SK-N-MC (cell line): ENCODE measurements at regions not wholly inside any gene's neighbourhood (a gene's known extent, or its start where the extent isn't known, plus 50 kb on each side); places are given as distances from the start of the nearest gene placed in this dataset.

Source experiments
- DNase-seq: peaks from one replicate; pipeline ENCODE4 v3.0.0-alpha.2; 2011; ENCODE audit warnings: low read depth, low spot score
- H3K27ac ChIP-seq: fragments of 200-600 bp; sonication (generic); 2 replicates; pipeline ENCODE4 v1.5.1; 2016; ENCODE audit warnings: mixed run types
- H3K36me3 ChIP-seq: fragments of 200-600 bp; sonication (generic); 2 replicates; pipeline ENCODE4 v1.6.1; 2017; ENCODE audit warnings: antibody characterized with exemption, low read length, mixed read lengths; ENCODE audit not compliant: insufficient read depth
- H3K4me3 ChIP-seq: fragments of 200-600 bp; sonication (generic); 2 replicates; pipeline ENCODE4 v1.5.1; 2016
- H3K9ac ChIP-seq: fragments of 200-600 bp; sonication (generic); 2 replicates; pipeline ENCODE4 v1.8.0; 2017; ENCODE audit warnings: mixed run types, mixed read lengths; ENCODE audit not compliant: insufficient read length
- H3K9me3 ChIP-seq: fragments of 200-600 bp; sonication (generic); 2 replicates; pipeline ENCODE4 v1.6.1; 2017; ENCODE audit warnings: low read depth, mild to moderate bottlenecking, antibody characterized with exemption, low read length, moderate library complexity, mixed read lengths
- EZH2 ChIP-seq: fragments of 200-600 bp; sonication (generic); IDR thresholded peaks from one replicate; pipeline ENCODE4 v1.6.1; 2017; ENCODE audit warnings: antibody characterized with exemption
- FOXP2 ChIP-seq: optimal IDR thresholded peaks from 2 replicates; pipeline ENCODE3; 2011; ENCODE audit warnings: mild to moderate bottlenecking, moderate library complexity; ENCODE audit not compliant: insufficient read depth; ENCODE audit errors: extremely low read length, control extremely low read depth
- POLR2AphosphoS5 ChIP-seq: IDR thresholded peaks from 2 replicates; pipeline ENCODE4 v1.6.1; 2012; ENCODE audit warnings: mild to moderate bottlenecking, low read depth, low read length, borderline replicate concordance

- Histone ChIP-seq H3K27ac (no peak overlapping the region), H3K9me3 (no peaks in the 10 kb centered on the region), H3K36me3 (no peaks in the 10 kb centered on the region), H3K9ac (no peak overlapping the region), H3K4me3 (peak overlapping the region; percentile 28; the same call in 1 of the 2 replicates)
- TF ChIP-seq EZH2 = no peak
- TF ChIP-seq POLR2AphosphoS5 = no peak
- no peak for TF ChIP-seq FOXP2
- DNase-seq = peak; percentile 28
Measured at GRCh38 chr5:121377461-121377860, 474.2 kb upstream of the FTMT start.

DNA sequence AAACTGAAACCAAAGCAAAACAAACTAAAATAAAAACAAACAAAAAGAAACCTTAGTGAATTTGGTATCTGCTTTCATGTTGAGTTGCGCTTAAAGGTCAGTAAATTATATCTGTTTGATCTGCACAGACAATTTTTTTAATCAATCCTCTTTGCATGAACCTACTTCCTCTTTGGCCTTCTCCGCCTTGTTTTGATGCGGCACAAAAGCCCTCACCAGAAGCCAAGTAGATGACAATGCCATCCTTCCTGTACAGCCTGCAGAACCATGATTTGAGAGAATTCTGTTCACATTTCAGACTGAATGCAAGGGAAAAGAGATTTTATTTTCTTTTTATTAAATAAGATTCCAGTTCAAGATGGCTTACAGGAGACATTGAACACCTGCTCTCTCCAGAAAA lies 473.6 kb upstream of the FTMT start:
- no peaks in the 10 kb centered on the region for H3K36me3 ChIP-seq
- no peak overlapping the region for H3K9ac ChIP-seq
- no peak overlapping the region for H3K4me3 ChIP-seq
- H3K27ac ChIP-seq = no peak overlapping the region
- H3K9me3 ChIP-seq = no peaks in the 10 kb centered on the region
- TF ChIP-seq EZH2 (no peak), POLR2AphosphoS5 (no peak), FOXP2 (no peak)
- no peak for DNase-seq

GRCh38 chr5:121378559-121379359 lies 472.9 kb upstream of the FTMT start:
- H3K9ac ChIP-seq = no peak overlapping the region

GRCh38 chr5:121380066-121380465 lies 471.6 kb upstream of the FTMT start:
- Histone ChIP-seq H3K9ac (no peak overlapping the region), H3K27ac (no peak overlapping the region), H3K4me3 (no peak overlapping the region), H3K36me3 (no peaks in the 10 kb centered on the region), H3K9me3 (no peaks in the 10 kb centered on the region)
- DNase-seq = no peak
- TF ChIP-seq POLR2AphosphoS5 (no peak), FOXP2 (no peak), EZH2 (no peak)

More at GRCh38 chr5:121378559-121379359, 472.9 kb upstream of the FTMT start:
- Histone ChIP-seq H3K36me3 (no peaks in the 10 kb centered on the region), H3K27ac (no peak overlapping the region), H3K4me3 (no peak overlapping the region), H3K9me3 (no peaks in the 10 kb centered on the region)
- TF ChIP-seq EZH2 (no peak), POLR2AphosphoS5 (no peak), FOXP2 (no peak)
- DNase-seq = no peak

GRCh38 chr5:121384359-121384758 lies 467.3 kb upstream of the FTMT start:
- Histone ChIP-seq H3K4me3 (no peak overlapping the region), H3K36me3 (no peaks in the 10 kb centered on the region), H3K9ac (no peak overlapping the region), H3K27ac (no peak overlapping the region), H3K9me3 (no peaks in the 10 kb centered on the region)
- TF ChIP-seq EZH2 = no peak
- TF ChIP-seq FOXP2 = no peak
- TF ChIP-seq POLR2AphosphoS5 = no peak
- DNase-seq = no peak

DNA sequence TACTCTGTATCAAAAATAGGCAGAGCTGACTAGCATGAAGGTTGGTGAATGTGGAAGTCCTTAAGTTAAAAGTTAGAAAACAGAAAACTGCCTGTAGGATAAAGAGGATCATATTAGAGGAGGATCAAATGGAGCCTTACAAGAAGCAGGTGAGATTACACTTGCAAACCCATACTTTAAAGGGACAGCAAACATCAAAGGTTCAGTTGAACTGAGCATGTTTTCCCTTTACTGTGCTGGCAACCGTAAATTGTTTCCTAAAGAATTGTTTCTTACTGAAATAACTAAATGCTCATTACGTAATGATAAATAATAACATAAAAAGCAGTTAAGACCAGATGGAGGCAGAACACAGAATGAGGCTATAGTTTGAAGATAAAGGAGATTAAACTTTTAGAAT lies 465.3 kb upstream of the FTMT start:
- no peak overlapping the region for H3K27ac ChIP-seq
- no peak overlapping the region for H3K4me3 ChIP-seq
- H3K9ac ChIP-seq = no peak overlapping the region
- no peak for DNase-seq
- TF ChIP-seq POLR2AphosphoS5 = no peak
- TF ChIP-seq EZH2 = no peak
- no peak for TF ChIP-seq FOXP2
- no peaks in the 10 kb centered on the region for H3K9me3 ChIP-seq
- no peaks in the 10 kb centered on the region for H3K36me3 ChIP-seq

- no peak for DNase-seq
- H3K4me3 ChIP-seq = no peak overlapping the region
- H3K9ac ChIP-seq = no peak overlapping the region
- no peak overlapping the region for H3K27ac ChIP-seq
- no peaks in the 10 kb centered on the region for H3K9me3 ChIP-seq
- no peaks in the 10 kb centered on the region for H3K36me3 ChIP-seq
- TF ChIP-seq EZH2 = no peak
- TF ChIP-seq POLR2AphosphoS5 = no peak
- no peak for TF ChIP-seq FOXP2
Measured at GRCh38 chr5:121396716-121397115, 455.0 kb upstream of the FTMT start.

- Histone ChIP-seq H3K9me3 (no peaks in the 10 kb centered on the region), H3K27ac (no peak overlapping the region), H3K4me3 (no peak overlapping the region), H3K36me3 (no peaks in the 10 kb centered on the region), H3K9ac (no peak overlapping the region)
- no peak for TF ChIP-seq EZH2
- no peak for TF ChIP-seq FOXP2
- no peak for TF ChIP-seq POLR2AphosphoS5
- no peak for DNase-seq
Measured at GRCh38 chr5:121399879-121400278, 451.8 kb upstream of the FTMT start.
